EL (cell line): ENCODE measurements at regions not wholly inside any gene's neighbourhood (a gene's known extent, or its start where the extent isn't known, plus 50 kb on each side); places are given as distances from the start of the nearest gene placed in this dataset.

ENCODE experiments used
- DNase-seq: peaks from one replicate; pipeline ENCODE4 v3.0.0-alpha.2; 2016

DNA sequence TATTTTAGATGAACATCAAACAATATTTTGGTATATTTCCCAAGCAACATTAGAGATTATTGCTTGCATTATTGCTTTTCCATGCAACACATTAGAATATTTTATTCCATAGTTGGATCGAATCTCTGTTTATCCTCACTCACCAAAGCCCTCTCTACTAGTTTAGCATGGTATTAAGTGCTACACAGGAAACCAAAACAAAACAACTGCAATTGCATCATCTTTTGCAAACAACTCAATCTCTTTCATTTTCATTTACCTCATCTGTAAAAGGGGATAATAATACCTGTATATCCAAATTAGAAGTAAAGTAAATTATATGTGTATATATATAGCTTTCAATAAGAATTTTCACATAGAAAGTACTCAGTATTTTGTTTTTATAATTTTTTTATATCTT lies 147.8 kb upstream of the PCDH9 start:
- no peak for DNase-seq

DNA sequence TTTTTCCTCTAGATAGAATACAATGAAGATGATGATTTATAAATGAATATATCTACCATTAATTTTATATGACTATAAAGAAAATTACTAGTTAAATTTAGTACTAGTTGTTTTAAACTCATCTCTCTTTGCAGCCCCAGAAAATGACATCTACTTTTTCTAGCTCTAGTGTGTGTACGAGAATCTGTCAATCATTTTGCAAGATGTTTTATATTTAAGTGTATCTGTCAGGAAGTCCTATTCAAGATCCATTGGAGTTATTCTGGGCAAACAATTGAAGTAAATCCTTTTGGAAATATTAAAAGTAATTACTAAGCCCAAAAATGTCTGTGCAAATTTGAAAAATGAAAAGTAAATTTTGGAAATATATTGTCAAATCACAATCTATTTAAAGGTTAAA lies 144.3 kb upstream of the PCDH9 start:
- no peak for DNase-seq

DNA sequence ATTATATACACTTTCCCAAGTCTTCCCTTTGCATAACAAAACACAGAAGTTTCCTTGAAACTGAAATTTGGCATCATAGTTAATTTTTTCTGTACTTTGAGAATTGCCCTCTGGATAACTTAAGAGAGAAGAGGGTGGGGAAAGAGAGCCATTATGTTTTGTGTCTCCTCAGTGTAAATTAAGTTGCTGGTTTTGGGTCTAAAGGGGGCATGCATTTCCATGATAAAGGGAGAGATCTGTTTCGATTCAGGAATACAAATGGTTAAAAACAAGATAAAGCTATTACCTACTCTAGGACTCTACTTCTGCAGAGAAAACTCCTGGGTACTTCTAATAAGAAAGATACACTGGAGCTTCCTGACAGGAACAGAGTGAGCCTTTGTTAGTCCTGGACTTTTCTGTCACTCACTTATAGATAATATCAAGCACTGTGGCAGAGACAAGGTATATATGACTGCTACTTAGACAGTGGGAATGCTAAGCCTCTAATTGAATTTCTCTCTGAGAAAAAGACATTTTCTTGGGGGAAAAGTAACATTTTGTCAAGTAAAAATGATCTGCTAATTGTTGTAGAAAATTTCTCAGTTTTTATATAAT lies 142.8 kb upstream of the PCDH9 start:
- DNase-seq = no peak

DNA sequence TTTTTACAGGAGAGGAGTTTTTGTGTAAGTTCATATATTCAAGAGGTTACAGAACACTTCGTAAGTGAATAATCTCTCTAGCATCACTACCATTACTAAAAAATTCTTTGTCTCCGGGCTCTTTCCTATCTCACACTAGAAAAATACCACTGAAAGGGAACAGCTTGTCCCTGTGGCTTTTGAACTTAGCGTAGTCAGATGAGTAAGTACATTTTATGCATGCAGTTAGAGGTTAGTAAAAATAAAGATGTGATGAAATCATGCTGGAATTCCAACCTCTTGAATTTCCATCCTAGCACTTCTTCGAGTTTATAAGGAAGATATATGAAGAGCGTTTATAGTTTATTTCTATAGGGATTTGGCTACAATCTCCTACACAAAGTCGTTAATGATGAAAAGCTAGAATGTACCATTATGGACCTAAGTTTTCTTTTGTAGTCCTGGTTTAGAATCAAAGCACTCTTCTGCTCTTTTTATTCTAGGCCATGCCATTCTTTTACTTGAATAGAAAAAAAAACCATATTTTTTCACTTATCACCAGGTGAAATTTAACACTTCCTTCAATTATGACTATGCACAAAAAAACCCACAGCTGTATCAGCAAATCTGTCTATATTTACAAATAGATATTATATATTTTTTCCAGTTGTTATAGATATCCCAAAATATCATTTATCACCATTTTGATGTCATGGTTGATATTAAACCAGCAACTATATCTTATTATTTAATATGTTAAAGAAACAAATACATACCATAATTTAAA lies 139.9 kb upstream of the PCDH9 start:
- DNase-seq = peak; percentile 71

DNA sequence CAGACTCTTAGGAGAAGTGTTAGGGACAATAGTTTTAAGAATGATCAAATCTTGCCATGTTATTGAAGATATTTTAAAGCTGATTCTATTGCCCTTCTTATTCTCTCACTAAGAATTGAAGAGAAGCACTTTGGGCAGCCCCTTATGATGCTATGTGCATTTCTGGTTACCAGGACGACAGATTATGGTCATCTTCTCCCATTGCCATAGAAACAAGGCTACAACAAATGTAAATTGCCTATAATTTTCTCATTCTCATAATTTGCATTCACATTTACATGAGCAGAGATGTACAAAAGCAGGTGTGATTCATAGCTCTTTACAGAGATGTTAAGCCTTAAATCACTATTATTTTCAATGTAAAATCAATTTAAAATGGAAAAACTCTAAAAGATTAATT lies 137.3 kb upstream of the PCDH9 start:
- DNase-seq = no peak

DNA sequence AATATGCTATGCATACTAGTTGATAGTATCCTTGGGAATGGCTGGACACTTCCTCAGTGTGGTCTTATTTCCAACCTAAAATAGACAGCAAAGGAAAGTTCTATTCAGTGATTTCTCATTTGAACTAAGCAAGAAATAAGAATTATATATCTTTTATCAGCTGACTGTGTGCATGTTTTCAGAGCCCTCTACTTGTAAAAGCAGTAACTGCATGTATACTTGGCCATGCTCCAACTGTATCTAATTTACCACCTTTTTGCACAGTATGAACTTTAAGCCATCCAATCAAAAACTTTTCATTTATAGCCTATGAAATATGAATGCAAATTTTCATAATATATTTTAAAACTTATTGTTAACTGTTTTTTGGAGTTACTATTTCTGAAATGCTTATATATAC lies 136.4 kb upstream of the PCDH9 start:
- DNase-seq = no peak

DNA sequence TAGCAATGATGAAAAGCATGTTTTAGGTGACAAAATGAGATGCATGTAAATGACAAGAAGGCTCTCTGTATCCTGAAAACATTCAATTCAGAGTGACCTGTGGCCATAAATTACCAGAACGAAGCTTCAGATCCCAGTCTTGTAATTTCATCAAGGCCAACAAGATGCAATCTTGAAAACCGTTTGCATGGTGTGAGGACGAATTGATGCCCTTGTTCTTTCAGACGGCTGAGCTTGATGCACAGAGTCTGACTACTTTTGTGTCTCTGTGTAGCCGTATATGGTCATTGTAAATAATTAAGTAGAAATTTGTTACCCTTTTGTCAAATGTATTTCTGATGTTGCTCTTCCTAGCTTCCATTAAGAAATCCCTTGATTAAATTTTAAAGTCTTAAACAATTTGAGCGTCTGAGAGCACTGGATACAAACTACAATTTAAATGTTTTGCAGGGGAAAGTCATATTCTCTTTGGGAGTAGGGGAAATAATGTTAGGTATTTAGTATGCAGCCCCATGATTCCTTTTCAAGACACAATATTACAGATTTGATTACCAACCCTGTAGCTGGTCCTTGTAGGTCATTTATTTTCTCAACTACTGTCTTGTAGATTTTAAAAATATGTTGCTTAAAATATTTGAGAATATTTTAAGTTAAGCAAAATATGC lies 125.8 kb upstream of the PCDH9 start:
- DNase-seq = no peak

DNA sequence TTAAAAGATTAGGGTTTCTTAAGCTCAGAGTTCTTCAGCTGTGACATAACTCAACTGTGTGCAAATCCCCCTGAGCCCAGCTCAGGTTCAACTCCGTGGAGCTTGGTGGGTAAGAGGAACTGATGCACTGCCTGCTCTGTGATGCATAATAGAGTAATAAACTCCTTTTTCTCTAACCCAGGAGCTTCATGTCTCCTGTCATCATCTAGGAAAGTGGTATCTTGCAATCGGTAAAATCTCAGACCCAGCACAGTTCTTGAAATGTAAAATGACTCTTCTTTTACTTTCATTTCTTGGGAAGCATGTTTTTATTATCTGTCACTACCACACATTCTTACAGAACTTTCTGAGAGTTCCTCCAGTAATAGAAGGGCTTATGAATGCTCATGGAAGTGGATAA lies 123.8 kb upstream of the PCDH9 start:
- DNase-seq = peak; percentile 4

DNA sequence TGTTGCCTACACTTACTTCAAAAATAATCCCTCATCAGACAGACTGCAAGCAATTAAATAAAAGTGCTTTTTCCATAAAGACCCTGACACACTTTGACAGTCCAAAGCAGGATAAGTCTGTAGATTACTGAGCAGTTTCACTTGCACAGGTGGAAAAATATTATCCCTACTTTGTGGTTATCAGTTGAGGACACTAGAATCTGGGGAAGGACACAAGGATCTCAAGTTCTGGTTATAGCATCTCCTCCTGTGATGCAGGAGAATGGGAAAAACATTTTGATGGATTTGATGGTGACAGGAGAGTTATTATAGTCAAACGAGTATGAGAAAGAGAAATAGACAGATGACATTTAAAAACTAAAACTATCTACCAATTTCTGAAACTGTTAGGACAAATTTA lies 122.9 kb upstream of the PCDH9 start:
- DNase-seq = no peak

DNA sequence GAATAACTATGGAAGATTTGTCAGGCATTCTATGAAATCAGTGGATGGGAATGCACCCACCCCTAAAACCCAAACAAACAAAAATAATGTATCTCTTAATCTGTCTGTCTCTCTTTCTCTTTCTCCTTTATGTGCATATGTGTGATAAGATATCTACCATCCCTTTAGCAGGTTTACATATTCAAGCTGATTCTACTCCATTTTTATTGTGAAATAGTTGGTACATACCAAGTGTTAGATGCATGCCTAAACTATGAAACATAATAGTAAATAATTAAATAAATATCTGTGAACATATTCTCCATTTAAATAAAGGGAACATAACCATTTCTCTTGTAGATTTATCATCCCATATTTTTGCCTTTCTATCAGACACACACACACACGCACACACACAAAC lies 121.8 kb upstream of the PCDH9 start:
- no peak for DNase-seq

DNA sequence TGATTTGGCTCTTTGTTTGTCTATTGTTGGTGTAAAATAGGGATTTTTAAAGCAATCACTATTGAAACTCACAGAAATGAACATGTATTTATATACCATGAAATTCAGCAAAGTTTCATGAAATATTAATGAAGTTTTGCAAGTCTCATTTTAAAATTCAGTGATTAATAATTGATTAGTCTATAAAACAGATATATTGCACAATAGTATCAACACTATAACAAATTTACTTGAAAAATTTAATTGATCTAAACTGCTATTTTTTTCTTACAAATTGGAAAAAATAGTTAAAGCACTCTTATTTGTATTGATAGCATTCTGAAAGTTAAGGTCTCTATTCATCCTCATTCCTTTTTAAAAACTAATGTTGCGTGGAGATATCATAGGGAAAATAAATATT lies 121.0 kb upstream of the PCDH9 start:
- DNase-seq = no peak

DNA sequence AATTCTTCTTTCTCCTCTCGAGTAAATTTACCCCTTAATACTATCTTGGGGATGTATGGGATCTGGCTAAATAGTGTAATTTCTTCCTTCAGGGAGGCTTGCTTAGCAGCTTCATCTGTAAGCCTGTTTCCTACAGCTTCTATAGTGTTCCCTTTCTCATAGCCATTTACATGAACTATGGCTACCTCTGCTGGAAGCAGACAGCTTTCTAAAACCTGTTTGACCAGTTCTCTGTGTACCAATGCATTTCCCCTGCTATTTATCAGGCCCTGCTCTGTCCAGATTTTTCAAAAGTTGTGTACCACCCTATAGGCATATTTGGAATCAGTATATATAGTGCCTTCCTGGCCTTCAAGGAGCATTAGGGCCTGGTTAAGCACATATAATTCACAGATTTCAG lies 113.6 kb upstream of the PCDH9 start:
- DNase-seq = no peak

DNA sequence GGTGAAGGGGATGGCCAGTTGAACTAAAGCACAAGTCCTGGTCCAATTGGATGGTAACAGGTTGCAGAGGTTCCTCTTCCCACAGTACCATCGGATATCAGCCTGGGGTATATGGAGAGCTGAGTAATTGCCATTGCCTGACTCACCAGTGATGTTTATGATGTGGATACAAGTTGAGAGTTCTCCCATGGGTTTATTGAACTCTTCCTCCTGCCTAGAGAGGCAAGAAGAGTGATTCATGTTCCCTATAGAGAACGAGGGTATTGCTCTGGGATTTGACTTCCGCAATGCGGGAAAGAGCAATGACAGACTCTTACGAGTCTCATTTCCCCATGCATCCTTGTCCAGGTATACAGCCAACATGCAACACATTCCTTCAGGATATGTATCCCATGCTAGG lies 111.3 kb upstream of the PCDH9 start:
- DNase-seq = no peak

DNA sequence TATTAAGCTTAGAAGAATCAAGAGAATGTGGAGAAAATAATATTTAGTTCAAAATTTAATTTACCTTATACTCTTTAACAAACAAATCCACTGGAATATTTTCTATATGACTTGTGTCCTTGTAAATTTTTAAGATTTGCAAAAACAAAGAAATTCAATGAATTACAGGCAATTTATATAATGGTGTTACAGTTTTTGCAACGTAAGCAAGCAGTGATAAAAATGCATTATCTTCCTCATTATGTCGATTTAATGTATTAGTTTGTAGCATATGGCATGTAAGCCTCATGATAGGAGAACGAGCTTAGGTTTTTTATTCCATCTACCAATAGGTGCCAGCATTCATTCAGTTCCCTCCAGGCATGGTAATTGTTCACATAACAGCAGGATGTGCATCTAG lies 100.0 kb upstream of the PCDH9 start:
- no peak for DNase-seq

DNA sequence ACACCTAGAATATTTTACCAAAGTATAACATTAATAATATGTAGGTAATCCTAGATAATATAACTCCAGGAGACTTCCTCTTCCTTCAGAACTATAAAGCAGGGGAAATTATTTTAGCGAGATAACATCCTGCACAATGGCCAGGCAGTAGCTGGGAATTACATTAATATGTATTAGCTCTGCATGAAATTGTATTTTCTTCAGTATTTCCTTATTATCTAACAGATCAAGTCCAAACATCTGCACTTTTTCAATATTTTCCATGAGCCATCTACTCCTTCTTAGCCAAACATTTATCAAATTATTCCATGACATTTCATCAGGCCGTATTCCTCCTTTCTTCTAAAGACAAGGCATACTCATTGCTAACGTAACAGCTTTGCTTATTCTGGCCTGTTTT lies 98.8 kb upstream of the PCDH9 start:
- DNase-seq = no peak

DNA sequence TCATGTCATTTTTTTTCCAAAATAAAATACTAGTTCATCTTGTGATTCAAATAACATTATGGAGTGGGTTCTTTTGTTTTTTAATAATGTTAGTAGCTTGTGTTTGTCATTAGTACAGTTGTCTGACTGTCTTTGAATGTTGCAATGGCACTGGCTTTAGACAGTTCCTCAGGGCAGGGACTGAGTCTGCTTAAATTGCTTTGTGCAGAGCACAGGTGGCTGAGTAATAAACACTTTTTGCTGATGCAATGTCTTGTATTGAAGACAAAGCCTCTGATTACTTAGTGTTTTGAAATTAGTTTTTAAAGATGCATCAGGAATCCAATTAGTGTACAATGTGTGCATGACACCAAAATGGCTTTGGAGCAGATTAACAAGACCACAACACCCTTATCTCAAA lies 88.7 kb upstream of the PCDH9 start:
- DNase-seq = no peak

DNA sequence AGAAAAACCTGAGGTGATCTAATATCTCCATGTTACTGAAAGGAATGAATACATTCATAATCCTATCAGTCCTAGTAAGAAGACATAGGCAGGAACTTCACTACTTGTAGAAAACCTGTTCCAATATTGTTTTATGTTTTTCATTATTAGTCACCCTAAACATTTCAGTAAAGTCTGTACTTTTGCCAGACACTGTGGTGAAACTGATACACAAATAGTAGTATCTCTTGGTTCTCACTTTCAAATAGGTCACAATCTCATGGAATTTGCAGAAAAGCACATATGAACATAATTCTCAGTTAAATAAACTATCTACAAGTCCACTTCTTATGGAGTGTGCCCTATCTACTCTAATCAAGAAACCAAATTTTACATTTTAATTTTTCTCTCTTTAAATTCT lies 88.3 kb upstream of the PCDH9 start:
- no peak for DNase-seq

DNA sequence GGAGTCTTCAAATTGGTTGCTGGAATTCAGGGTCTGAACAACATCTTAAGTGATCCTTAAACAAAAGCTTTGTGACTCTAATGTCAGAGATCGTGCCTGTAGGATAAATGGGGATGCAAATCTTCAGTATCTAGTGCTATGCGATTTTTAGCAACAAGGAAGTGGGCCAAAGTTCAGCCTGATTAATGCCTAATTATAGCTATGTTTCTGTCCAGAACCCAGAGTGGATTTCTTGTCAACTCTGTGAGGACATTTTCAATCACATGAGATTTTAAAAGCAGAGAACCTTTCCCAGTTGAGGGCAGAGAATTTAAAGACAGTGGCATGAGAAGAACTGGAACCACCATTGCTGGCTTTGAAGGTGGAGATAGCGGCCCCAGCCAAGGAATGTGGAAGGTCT lies 84.3 kb upstream of the PCDH9 start:
- no peak for DNase-seq

DNA sequence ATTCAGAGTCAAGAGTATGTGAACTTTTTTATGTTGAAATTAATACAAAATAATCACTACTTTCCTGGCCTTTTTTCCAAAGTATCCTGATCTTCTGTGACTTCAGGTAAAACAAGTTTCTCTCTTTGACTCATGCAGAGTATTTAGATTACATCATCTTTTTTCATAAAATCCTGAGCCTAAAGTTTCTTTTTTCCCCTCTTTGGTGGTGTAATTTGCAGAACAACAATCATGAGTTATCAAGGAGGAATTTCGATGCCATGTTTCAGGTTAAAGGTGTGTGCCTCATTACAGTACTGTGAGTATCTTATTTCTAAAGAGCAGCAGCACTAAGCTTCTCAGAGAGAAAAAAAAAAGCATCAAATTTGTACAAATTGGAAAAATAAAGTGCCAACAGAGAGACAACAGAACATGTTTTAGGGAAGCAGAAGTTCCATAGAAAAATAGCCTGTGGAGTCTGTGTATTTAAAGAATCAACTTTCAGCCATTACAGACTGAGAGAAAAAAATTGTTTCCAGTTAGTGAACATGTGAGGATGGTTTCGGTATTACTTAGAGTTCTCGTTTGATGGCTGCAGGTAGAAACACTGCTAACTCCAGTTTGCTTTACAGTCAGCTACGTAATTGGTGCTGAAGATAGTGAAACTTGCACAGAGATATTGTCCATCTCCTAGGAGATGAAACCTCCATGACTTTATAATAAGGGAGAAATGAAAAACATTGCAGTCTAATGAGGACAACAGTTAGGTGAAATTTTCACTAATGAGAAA lies 78.1 kb upstream of the PCDH9 start:
- no peak for DNase-seq

DNA sequence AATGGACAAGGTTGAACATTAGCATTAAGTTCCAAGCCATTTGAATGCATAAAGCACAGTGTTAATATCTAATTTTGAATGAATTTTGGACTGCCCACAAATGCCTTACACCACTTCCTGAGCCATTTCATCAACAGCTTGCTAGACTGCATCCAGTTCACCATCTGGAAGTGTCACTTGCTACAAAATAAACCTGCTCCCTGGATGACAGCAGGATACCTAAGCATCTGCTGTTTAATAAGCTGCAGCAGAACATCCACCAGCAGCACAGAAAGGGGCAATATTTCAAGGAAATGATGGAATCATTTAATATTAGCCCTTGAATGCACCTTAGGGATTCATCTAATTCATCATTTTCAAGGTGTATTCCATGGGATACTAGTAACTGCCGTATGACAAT lies 76.6 kb upstream of the PCDH9 start:
- DNase-seq = no peak

DNA sequence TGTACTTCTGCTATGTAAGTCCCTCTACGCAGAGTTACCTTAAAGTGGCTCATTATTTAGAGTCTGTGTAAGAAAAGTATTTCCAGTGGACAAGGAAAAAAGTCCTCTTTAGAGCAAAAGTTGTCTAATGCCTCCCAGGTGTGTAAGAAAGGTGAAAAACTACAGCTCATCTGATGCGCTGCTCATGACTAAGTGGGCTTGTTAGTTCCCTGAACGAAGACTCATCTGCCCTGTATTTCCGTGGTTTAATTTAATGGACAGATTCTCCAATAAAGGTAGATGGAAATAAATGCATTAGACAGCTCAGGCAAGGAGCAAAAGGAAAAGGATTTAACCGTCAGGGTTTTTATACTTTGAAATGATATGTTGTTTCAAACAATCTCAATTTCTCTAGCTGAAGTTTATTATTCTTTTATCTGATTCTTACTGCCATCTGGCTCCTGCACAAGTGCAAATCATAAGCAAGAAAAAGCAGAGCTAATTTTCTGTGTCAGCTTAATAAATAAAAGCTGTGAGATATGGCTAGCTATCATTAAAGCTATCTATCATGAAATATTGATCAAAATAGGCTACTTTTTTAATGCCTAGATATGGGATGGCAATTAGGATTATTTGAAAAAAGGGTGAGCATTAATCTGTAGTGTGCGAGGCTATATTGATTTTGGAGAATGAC lies 73.7 kb upstream of the PCDH9 start:
- DNase-seq = no peak

DNA sequence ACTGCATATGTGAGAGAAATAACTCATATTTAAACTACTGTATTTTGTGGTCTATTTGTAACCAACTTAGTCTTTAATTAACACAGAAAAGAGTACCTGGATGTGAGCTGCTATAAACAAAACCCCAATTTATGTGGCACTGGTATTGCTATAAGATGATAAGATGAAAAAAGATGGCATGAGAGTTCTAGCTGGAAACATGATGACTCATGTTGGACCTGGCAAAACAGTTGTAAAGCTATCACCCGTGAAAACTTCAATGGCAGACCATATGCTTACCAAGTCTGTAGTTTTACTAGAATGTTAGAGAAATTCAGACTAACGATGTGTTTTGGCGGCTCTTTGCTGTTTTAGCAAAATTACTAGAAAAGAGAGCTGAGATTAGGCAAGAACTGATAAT lies 69.6 kb upstream of the PCDH9 start:
- peak; percentile 9 for DNase-seq

DNA sequence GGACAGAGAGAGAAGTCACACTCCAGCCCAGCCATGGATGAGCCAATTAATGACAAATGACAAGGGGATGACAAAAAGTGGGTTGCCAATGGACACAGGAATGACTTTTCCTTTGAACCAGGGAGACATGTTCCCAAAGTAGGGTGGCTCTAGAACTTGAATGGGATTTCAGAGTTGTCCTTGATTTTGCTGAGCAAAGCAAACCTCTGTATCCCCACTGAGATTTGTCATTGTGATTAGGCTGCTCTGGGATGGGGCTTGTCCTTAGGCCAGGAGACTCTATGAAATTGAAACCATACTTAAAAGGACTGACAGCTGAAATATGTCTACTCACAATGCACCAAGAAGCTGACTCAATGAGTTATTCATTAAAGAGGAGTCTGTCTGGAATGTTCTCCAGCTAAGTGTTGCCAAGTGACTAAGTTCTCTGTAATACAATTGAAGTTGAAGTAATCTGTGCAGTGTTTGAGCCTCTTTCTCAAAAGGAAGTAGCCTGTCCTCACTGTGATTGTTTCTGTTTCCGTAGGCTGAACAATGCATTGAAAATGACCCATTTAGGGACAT lies 69.0 kb upstream of the PCDH9 start:
- DNase-seq = peak; percentile 62
